HG03571 (cell line): ENCODE measurements at regions not wholly inside any gene's neighbourhood (a gene's known extent, or its start where the extent isn't known, plus 50 kb on each side); places are given as distances from the start of the nearest gene placed in this dataset.
"Not testable (repeated sequence)": the region's sequence is repeated elsewhere in the genome, so short reads cannot be mapped to it uniquely, and the experiment has no call there.

Source experiments
- ATAC-seq: cut with Tn5 transposase; IDR thresholded peaks from one replicate; pipeline ENCODE4 v1.9.1; 2021; ENCODE audit not compliant: unreplicated experiment

GRCh38 chr11:87885084-87885483 lies 290.2 kb downstream of the RAB38 start:
- ATAC-seq: not testable (repeated sequence)

GRCh38 chr11:87879118-87879517 lies 296.1 kb downstream of the RAB38 start:
- no peak for ATAC-seq

- no peak for ATAC-seq
Measured at GRCh38 chr11:87878373-87878825, 296.8 kb downstream of the RAB38 start.

- ATAC-seq: no peak
Measured at GRCh38 chr11:87871056-87871455, 304.2 kb downstream of the RAB38 start.

- ATAC-seq: no peak
Measured at GRCh38 chr11:87870086-87870485, 305.2 kb downstream of the RAB38 start.

GRCh38 chr11:87866951-87867350 lies 308.3 kb downstream of the RAB38 start:
- ATAC-seq: no peak

GRCh38 chr11:87861030-87861429 lies 314.2 kb downstream of the RAB38 start:
- ATAC-seq: no peak

GRCh38 chr11:87859636-87860035 lies 315.6 kb downstream of the RAB38 start:
- no peak for ATAC-seq

- no peak for ATAC-seq
Measured at GRCh38 chr11:87851827-87852226, 323.4 kb downstream of the RAB38 start.

- no peak for ATAC-seq
Measured at GRCh38 chr11:87851234-87851633, 324.0 kb downstream of the RAB38 start.

- no peak for ATAC-seq
Measured at GRCh38 chr11:87849216-87849615, 326.0 kb downstream of the RAB38 start.

- no peak for ATAC-seq
Measured at GRCh38 chr11:87840786-87841185, 334.5 kb downstream of the RAB38 start.

- ATAC-seq: no peak
Measured at GRCh38 chr11:87832211-87832610, 343.0 kb downstream of the RAB38 start.

GRCh38 chr11:87820011-87820410 lies 355.2 kb downstream of the RAB38 start:
- no peak for ATAC-seq

- no peak for ATAC-seq
Measured at GRCh38 chr11:87819151-87819550, 356.1 kb downstream of the RAB38 start.

- ATAC-seq: no peak
Measured at GRCh38 chr11:87812571-87813365, 362.5 kb downstream of the RAB38 start.

GRCh38 chr11:87810486-87810885 lies 364.8 kb downstream of the RAB38 start:
- no peak for ATAC-seq

GRCh38 chr11:87809256-87809655 lies 366.0 kb downstream of the RAB38 start:
- no peak for ATAC-seq

GRCh38 chr11:87804176-87804575 lies 371.1 kb downstream of the RAB38 start:
- no peak for ATAC-seq

GRCh38 chr11:87803748-87804147 lies 371.5 kb downstream of the RAB38 start:
- ATAC-seq: no peak

- not testable (repeated sequence) for ATAC-seq
Measured at GRCh38 chr11:87784862-87785261, 390.4 kb downstream of the RAB38 start.

GRCh38 chr11:87780068-87780413 lies 395.2 kb downstream of the RAB38 start:
- no peak for ATAC-seq
